ENCODE measurements at regions not wholly inside any gene's neighbourhood (a gene's known extent, or its start where the extent isn't known, plus 50 kb on each side); places are given as distances from the start of the nearest gene placed in this dataset.

DNA sequence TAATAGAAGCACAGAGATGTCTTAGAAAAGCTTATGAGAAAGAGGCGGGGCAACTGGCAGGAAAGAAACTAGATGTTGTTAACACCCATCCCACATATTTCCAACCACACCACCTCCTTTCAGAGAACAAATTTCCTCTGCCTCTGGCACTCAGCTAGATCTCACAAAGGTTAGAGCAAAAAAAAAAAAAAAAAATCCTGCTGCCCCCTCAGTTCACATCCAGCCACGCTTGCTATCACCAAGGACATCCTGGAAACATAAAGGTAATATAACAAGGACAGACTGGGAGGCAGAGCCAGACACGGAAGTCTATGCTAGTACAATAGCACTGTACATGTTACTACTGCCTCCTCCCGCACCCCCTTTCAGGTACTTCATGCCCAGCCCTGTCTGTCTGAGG is 238.0 kb upstream of the PTGER4 start:
- no peaks in the 10 kb centered on the region for H3K23me2 ChIP-seq (ENCODE audit: insufficient read length, low read depth, low read length, poor library complexity, severe bottlenecking)
- H3K4me1 Mint-ChIP-seq, result peaks cover 4 to 10% of the 10 kb centered on the region in 2 experiments; a peak in 2 of 4 replicates
- no peaks in the 10 kb centered on the region for H3K4me1 ChIP-seq (ENCODE audit: insufficient read depth, low read length)
- H3K14ac ChIP-seq (ENCODE audit: insufficient read depth, low read length), result no peak overlapping the region
- no peak overlapping the region for H4K91ac ChIP-seq (ENCODE audit: insufficient read length, low read depth, low read length)
- TF ChIP-seq, protein P1, sequence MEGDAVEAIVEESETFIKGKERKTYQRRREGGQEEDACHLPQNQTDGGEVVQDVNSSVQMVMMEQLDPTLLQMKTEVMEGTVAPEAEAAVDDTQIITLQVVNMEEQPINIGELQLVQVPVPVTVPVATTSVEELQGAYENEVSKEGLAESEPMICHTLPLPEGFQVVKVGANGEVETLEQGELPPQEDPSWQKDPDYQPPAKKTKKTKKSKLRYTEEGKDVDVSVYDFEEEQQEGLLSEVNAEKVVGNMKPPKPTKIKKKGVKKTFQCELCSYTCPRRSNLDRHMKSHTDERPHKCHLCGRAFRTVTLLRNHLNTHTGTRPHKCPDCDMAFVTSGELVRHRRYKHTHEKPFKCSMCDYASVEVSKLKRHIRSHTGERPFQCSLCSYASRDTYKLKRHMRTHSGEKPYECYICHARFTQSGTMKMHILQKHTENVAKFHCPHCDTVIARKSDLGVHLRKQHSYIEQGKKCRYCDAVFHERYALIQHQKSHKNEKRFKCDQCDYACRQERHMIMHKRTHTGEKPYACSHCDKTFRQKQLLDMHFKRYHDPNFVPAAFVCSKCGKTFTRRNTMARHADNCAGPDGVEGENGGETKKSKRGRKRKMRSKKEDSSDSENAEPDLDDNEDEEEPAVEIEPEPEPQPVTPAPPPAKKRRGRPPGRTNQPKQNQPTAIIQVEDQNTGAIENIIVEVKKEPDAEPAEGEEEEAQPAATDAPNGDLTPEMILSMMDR (conservative IDR thresholded peaks at IDR 0.05), result no peak
- no peak overlapping the region for H2BK12ac ChIP-seq (ENCODE audit: insufficient read length, low read depth, low read length)
- H3K27ac ChIP-seq (ENCODE audit: insufficient read length, low read depth, low read length), result no peak overlapping the region
- H3K27me3 Mint-ChIP-seq (ENCODE audit: low read depth), result no peaks in the 10 kb centered on the region
- H3K36me3 Mint-ChIP-seq (ENCODE audit: insufficient read depth in 1 of 3, low read depth in 3 of 3), result peaks cover 0 to 14% (median 0%) of the 10 kb centered on the region in 3 experiments; a peak in 3 of 7 replicates
- no peak overlapping the region for H2BK20ac ChIP-seq (ENCODE audit: low read depth, low read length, poor library complexity, severe bottlenecking)
- no peak overlapping the region for H4K8ac ChIP-seq (replicated peaks; ENCODE audit: insufficient read length, low read depth, low read length)
- H4K5ac ChIP-seq (ENCODE audit: insufficient read length, low read depth, low read length), result no peak overlapping the region
- no CpG with 5 or more reads among the region's 4 CpGs for WGBS (ENCODE audit: extremely low coverage, insufficient read length, low lambda C conversion rate)
- peaks cover 0 to 4% of the 10 kb centered on the region in 2 experiments; a peak in 3 of 5 replicates for H3K9me3 Mint-ChIP-seq
- no peaks in the 10 kb centered on the region for H3K79me2 ChIP-seq (ENCODE audit: insufficient read depth, low read length)
- H3K27ac Mint-ChIP-seq, result 0 out of 7 replicates have a peak overlapping the region, but pooled peaks of 1 of the 3 experiments have one; percentile 62
- no peak overlapping the region for H2AFZ ChIP-seq (ENCODE audit: low read length)
- H3K23ac ChIP-seq (ENCODE audit: insufficient read length, low read depth, low read length), result no peak overlapping the region
- no peaks in the 10 kb centered on the region for H3K9me3 ChIP-seq (ENCODE audit: control insufficient read depth, low read depth, low read length)
- no peaks in the 10 kb centered on the region for H3K79me1 ChIP-seq (ENCODE audit: insufficient read depth, low read depth, low read length, poor library complexity, severe bottlenecking)
- no peak overlapping the region for H3K4me3 Mint-ChIP-seq
- no peak overlapping the region for H3K18ac ChIP-seq (ENCODE audit: insufficient read length, low read depth, low read length)
- H3K27me3 ChIP-seq (ENCODE audit: insufficient read depth, low read length), result no peaks in the 10 kb centered on the region
- H3K4me2 ChIP-seq (ENCODE audit: insufficient read depth, insufficient read length, low read length), result no peak overlapping the region
- H3T11ph ChIP-seq (ENCODE audit: low read length), result no peak overlapping the region
- no peak overlapping the region for H3K56ac ChIP-seq (ENCODE audit: insufficient read length, low read depth, low read length)
- no peak overlapping the region for H2BK5ac ChIP-seq (ENCODE audit: insufficient read length, low read length)
- DNase-seq, result no peak
- no peak overlapping the region for H2BK15ac ChIP-seq (ENCODE audit: low read depth, low read length)
- H2AK5ac ChIP-seq (ENCODE audit: insufficient read length, low read length), result no peak overlapping the region
- H3K9ac ChIP-seq (ENCODE audit: extremely low read depth, insufficient read length, low read length), result no peak overlapping the region
- no peaks in the 10 kb centered on the region for H4K20me1 ChIP-seq (ENCODE audit: control insufficient read depth, insufficient read depth, insufficient read length)
- no peak overlapping the region for H3K4ac ChIP-seq (ENCODE audit: low read depth, low read length)
- H2BK120ac ChIP-seq (ENCODE audit: low read depth, low read length, poor library complexity, severe bottlenecking), result no peak overlapping the region

Measured in H9 (cell line).